Astrocyte (in vitro differentiated cells and primary cell): ENCODE measurements at regions not wholly inside any gene's neighbourhood (a gene's known extent, or its start where the extent isn't known, plus 50 kb on each side); places are given as distances from the start of the nearest gene placed in this dataset.
"Not testable (repeated sequence)": the region's sequence is repeated elsewhere in the genome, so short reads cannot be mapped to it uniquely, and the experiment has no call there.

Experiments
- DNase-seq: peaks from one replicate; pipeline ENCODE4 v3.0.0-alpha.2; 2010; ENCODE audit warnings: low read depth
- FAIRE-seq: peaks from 2 replicates; lab custom pipeline; 2011; peaks lifted over from hg19 to GRCh38; lab: Jason Lieb, UNC
- H2AFZ ChIP-seq: 2 replicates; pipeline ENCODE4 v1.6.0; 2012; ENCODE audit warnings: low read depth, low read length, inconsistent platforms
- H3K27ac ChIP-seq: 2 replicates; pipeline ENCODE4 v1.5.1; 2011; ENCODE audit warnings: low read depth, low read length, inconsistent platforms
- H3K27me3 ChIP-seq: 2 replicates; pipeline ENCODE4 v1.6.0; 2011; ENCODE audit warnings: low read length, inconsistent platforms; ENCODE audit not compliant: insufficient read depth
- H3K36me3 ChIP-seq: 2 replicates; pipeline ENCODE4 v1.5.1; 2011; ENCODE audit warnings: low read length, inconsistent platforms; ENCODE audit not compliant: insufficient read depth
- H3K4me1 ChIP-seq: 2 replicates; pipeline ENCODE4 v1.5.1; 2011; ENCODE audit warnings: low read length, inconsistent platforms; ENCODE audit not compliant: insufficient read depth
- H3K4me2 ChIP-seq: 2 replicates; pipeline ENCODE4 v1.6.0; 2012; ENCODE audit warnings: low read length, inconsistent platforms
- H3K4me3 ChIP-seq: 2 replicates; pipeline ENCODE4 v1.5.1; 2011; ENCODE audit warnings: low read depth, mild to moderate bottlenecking, low read length, inconsistent platforms; ENCODE audit not compliant: insufficient read depth
- H3K79me2 ChIP-seq: 2 replicates; pipeline ENCODE4 v1.6.0; 2012; ENCODE audit warnings: mild to moderate bottlenecking, low read length, inconsistent platforms; ENCODE audit not compliant: insufficient read depth
- H3K9ac ChIP-seq: 2 replicates; pipeline ENCODE4 v1.6.0; 2012; ENCODE audit warnings: mild to moderate bottlenecking, low read length, inconsistent platforms
- H3K9me3 ChIP-seq: 2 replicates; pipeline ENCODE4 v1.5.1; 2012; ENCODE audit warnings: low read depth, mild to moderate bottlenecking, low read length, inconsistent platforms; ENCODE audit not compliant: insufficient read depth
- H4K20me1 ChIP-seq: 2 replicates; pipeline ENCODE4 v1.6.0; 2012; ENCODE audit warnings: low read length, inconsistent platforms; ENCODE audit not compliant: insufficient read depth
- H3K27ac Mint-ChIP-seq: one replicate; pipeline ENCODE4 v1.8.0; 2021; ENCODE audit warnings: mild to moderate bottlenecking, mixed read lengths; ENCODE audit not compliant: unreplicated experiment
- H3K27me3 Mint-ChIP-seq: one replicate; pipeline ENCODE4 v1.8.0; 2021; ENCODE audit warnings: low read depth, mixed read lengths; ENCODE audit not compliant: unreplicated experiment
- H3K36me3 Mint-ChIP-seq: one replicate; pipeline ENCODE4 v1.8.0; 2021; ENCODE audit warnings: low read depth, mixed read lengths; ENCODE audit not compliant: unreplicated experiment
- H3K4me1 Mint-ChIP-seq: one replicate; pipeline ENCODE4 v1.8.0; 2021; ENCODE audit warnings: low read depth, mixed read lengths; ENCODE audit not compliant: unreplicated experiment
- H3K4me3 Mint-ChIP-seq: one replicate; pipeline ENCODE4 v1.8.0; 2021; ENCODE audit warnings: mild to moderate bottlenecking, moderate library complexity, mixed read lengths; ENCODE audit not compliant: unreplicated experiment
- H3K9me3 Mint-ChIP-seq: one replicate; pipeline ENCODE4 v1.8.0; 2021; ENCODE audit warnings: mild to moderate bottlenecking, mixed read lengths; ENCODE audit not compliant: unreplicated experiment
- EZH2 ChIP-seq: IDR thresholded peaks from 2 replicates; pipeline ENCODE4 v1.6.1; 2012; ENCODE audit warnings: mild to moderate bottlenecking, low read length, inconsistent platforms; ENCODE audit not compliant: insufficient read depth
- TF ChIP-seq, protein P1 (sequence below): IDR thresholded peaks from 2 replicates; pipeline ENCODE4 v1.5.1; 2011; ENCODE audit warnings: low read depth, mild to moderate bottlenecking, inconsistent platforms, low read length, moderate library complexity; ENCODE audit not compliant: insufficient read depth

DNA sequence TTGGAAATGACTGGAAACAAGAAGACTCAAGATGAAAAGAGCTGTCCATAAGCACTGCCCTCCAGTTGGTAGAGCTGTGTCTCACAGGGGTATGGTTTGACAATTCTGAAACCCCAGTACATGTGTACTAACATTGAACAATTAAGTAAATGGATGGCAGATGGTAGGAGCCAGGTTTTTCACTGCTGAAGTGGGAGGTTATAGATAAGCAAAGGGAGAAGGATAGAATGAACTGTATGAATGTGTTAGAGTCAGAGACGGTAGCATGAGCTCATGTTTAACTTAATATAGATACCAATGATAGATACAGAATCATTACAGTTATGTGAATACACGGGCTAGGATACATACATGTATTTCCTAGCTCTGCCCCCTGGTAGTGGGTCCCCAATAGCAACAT, 95.0 kb upstream of the SIRPA start:
- FAIRE-seq (no peak), DNase-seq (no peak)
- H3K36me3 Mint-ChIP-seq, result no peaks in the 10 kb centered on the region
- TF ChIP-seq, protein P1, sequence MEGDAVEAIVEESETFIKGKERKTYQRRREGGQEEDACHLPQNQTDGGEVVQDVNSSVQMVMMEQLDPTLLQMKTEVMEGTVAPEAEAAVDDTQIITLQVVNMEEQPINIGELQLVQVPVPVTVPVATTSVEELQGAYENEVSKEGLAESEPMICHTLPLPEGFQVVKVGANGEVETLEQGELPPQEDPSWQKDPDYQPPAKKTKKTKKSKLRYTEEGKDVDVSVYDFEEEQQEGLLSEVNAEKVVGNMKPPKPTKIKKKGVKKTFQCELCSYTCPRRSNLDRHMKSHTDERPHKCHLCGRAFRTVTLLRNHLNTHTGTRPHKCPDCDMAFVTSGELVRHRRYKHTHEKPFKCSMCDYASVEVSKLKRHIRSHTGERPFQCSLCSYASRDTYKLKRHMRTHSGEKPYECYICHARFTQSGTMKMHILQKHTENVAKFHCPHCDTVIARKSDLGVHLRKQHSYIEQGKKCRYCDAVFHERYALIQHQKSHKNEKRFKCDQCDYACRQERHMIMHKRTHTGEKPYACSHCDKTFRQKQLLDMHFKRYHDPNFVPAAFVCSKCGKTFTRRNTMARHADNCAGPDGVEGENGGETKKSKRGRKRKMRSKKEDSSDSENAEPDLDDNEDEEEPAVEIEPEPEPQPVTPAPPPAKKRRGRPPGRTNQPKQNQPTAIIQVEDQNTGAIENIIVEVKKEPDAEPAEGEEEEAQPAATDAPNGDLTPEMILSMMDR, result no peak
- no peak for TF ChIP-seq EZH2
- no peak overlapping the region for H3K4me3 Mint-ChIP-seq
- H3K9me3 ChIP-seq, result no peaks in the 10 kb centered on the region
- H3K27ac Mint-ChIP-seq, result no peak overlapping the region
- no peaks in the 10 kb centered on the region for H3K36me3 ChIP-seq
- H3K4me1 ChIP-seq, result peaks cover 8% of the 10 kb centered on the region
- H3K79me2 ChIP-seq, result no peaks in the 10 kb centered on the region
- no peak overlapping the region for H3K4me2 ChIP-seq
- H4K20me1 ChIP-seq, result no peaks in the 10 kb centered on the region
- peaks cover 3% of the 10 kb centered on the region for H3K27me3 ChIP-seq
- no peak overlapping the region for H3K27ac ChIP-seq
- no peak overlapping the region for H3K9ac ChIP-seq
- no peaks in the 10 kb centered on the region for H3K9me3 Mint-ChIP-seq
- no peak overlapping the region for H2AFZ ChIP-seq
- H3K4me3 ChIP-seq, result no peak overlapping the region
- no peaks in the 10 kb centered on the region for H3K27me3 Mint-ChIP-seq
- H3K4me1 Mint-ChIP-seq, result peaks cover 9% of the 10 kb centered on the region

DNA sequence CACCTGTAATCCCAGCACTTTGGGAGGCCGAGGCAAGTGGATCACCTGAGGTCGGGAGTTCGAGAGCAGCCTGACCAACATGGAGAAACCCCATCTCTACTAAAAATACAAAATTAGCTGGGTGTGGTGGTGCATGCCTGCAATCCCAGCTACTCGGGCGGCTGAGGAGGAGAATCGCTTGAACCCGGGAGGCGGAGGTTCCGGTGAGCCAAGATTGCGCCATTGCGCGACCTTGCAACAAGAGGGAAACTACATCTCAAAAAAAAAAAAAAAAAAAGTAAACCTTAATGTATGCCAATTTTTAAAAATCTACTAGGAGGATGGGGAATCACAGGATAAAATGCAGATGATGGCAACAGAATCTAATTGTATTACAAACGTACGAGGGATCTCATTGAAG, 95.5 kb upstream of the SIRPA start:
- not testable (repeated sequence) for H3K27ac Mint-ChIP-seq, H3K4me3 ChIP-seq, H3K4me2 ChIP-seq, H3K9me3 ChIP-seq, H3K36me3 Mint-ChIP-seq, H3K4me1 Mint-ChIP-seq, H3K27me3 ChIP-seq, H4K20me1 ChIP-seq, H3K9me3 Mint-ChIP-seq, H3K79me2 ChIP-seq, H3K4me1 ChIP-seq, H3K36me3 ChIP-seq, FAIRE-seq, H3K27ac ChIP-seq, H2AFZ ChIP-seq, H3K4me3 Mint-ChIP-seq, H3K9ac ChIP-seq, DNase-seq, H3K27me3 Mint-ChIP-seq

DNA sequence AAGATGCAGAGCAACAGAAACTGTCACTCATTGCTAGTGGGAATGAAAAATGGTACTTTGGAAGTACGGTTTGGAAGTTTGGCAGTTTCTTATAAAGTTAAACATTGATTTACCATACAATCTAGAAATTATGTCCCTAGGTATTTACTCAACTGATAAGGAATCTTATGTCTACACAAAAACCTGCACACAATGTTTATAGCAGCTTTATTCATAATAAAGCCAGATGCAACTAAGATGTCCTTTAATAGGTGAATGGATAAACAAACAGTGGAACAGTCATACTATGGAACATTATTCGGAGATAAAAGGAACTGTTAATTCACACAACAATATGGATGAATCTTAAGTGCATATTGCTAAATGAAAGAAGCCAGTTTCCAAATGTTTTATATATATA, 96.2 kb upstream of the SIRPA start:
- Mint-ChIP-seq H3K27ac (no peak overlapping the region), H3K27me3 (peaks cover under 1% of the 10 kb centered on the region), H3K36me3 (no peaks in the 10 kb centered on the region), H3K4me3 (no peak overlapping the region), H3K9me3 (no peaks in the 10 kb centered on the region), H3K4me1 (peaks cover 6% of the 10 kb centered on the region)
- Histone ChIP-seq H3K27ac (no peak overlapping the region), H3K9ac (no peak overlapping the region), H3K27me3 (peaks cover 3% of the 10 kb centered on the region), H3K9me3 (no peaks in the 10 kb centered on the region), H3K4me1 (peaks cover 8% of the 10 kb centered on the region), H3K36me3 (no peaks in the 10 kb centered on the region), H3K4me2 (no peak overlapping the region), H2AFZ (no peak overlapping the region), H4K20me1 (no peaks in the 10 kb centered on the region), H3K79me2 (no peaks in the 10 kb centered on the region), H3K4me3 (no peak overlapping the region)
- FAIRE-seq, result no peak
- no peak for DNase-seq
- no peak for TF ChIP-seq EZH2
- TF ChIP-seq, protein P1, result no peak
